CD4-positive, alpha-beta T cell (primary cell): ENCODE measurements at regions not wholly inside any gene's neighbourhood (a gene's known extent, or its start where the extent isn't known, plus 50 kb on each side); places are given as distances from the start of the nearest gene placed in this dataset.

ENCODE experiments used
- ATAC-seq: fragments of 200-7000 bp; cut with Tn5 transposase; one replicate; pipeline ENCODE4 v1.10.0; 2022; ENCODE audit warnings: mild to moderate bottlenecking; ENCODE audit not compliant: poor library complexity
- CTCF ChIA-PET: fragments of 350-600 bp; sonication (Branson Sonifier 250); formaldehyde crosslinking; loops from one replicate; lab custom pipeline; 2021; ENCODE audit warnings: antibody characterized with exemption, inconsistent platforms; lab: Charles Lee
- POLR2A ChIA-PET: fragments of 350-600 bp; sonication (Branson Sonifier 250); formaldehyde crosslinking; loops from one replicate; lab custom pipeline; 2021; ENCODE audit warnings: antibody characterized with exemption, inconsistent platforms; lab: Charles Lee
- DNase-seq, 14 experiments: peaks; one replicate each; pipeline ENCODE4 v3.0.0-alpha.2; 2013 to 2020; ENCODE audit warnings: mixed read lengths in 2 of 14
- H3K27ac ChIP-seq, 2 donors: one replicate each; pipeline versions ENCODE4 v1.5.1 to v1.7.0; 2013; ENCODE audit warnings: low read length in 2 of 2, low read depth in 1 of 2, mild to moderate bottlenecking in 1 of 2
- H3K27me3 ChIP-seq, 2 experiments: 1 replicate in 1 of 2; 2 replicates in 1 of 2; pipeline versions ENCODE4 v1.6.1 to v1.7.0; 2013; ENCODE audit warnings: low read length in 2 of 2, control low read depth in 1 of 2, mild to moderate bottlenecking in 1 of 2, moderate library complexity in 1 of 2; ENCODE audit not compliant: insufficient read depth in 2 of 2, control insufficient read depth in 1 of 2
- H3K36me3 ChIP-seq: one replicate; pipeline ENCODE4 v1.6.1; 2013; ENCODE audit warnings: low read length, control low read depth; ENCODE audit not compliant: insufficient read depth
- H3K4me1 ChIP-seq: one replicate; pipeline ENCODE4 v1.6.1; 2013; ENCODE audit warnings: low read length, control low read depth; ENCODE audit not compliant: insufficient read depth
- H3K4me3 ChIP-seq: one replicate; pipeline ENCODE4 v1.5.1; 2013; ENCODE audit warnings: mild to moderate bottlenecking, low read length, moderate library complexity
- H3K9me3 ChIP-seq, 2 experiments: 1 replicate in 1 of 2; 2 replicates in 1 of 2; pipeline versions ENCODE4 v1.6.1 to v1.7.0; 2013; ENCODE audit warnings: low read length in 2 of 2, mild to moderate bottlenecking in 2 of 2, control low read depth in 1 of 2, moderate library complexity in 1 of 2; ENCODE audit not compliant: control insufficient read depth in 1 of 2, insufficient read depth in 1 of 2
- H3K27ac Mint-ChIP-seq: one replicate; pipeline ENCODE4 v1.8.0; 2020; ENCODE audit warnings: mixed read lengths
- H3K27me3 Mint-ChIP-seq: one replicate; pipeline ENCODE4 v1.8.0; 2021; ENCODE audit warnings: mixed read lengths
- H3K36me3 Mint-ChIP-seq: one replicate; pipeline ENCODE4 v1.8.0; 2021; ENCODE audit warnings: low read depth, mixed read lengths
- H3K4me1 Mint-ChIP-seq: one replicate; pipeline ENCODE4 v1.8.0; 2021; ENCODE audit warnings: low read depth, mixed read lengths
- H3K4me3 Mint-ChIP-seq: one replicate; pipeline ENCODE4 v1.8.0; 2020; ENCODE audit warnings: mild to moderate bottlenecking, mixed read lengths
- H3K9me3 Mint-ChIP-seq: one replicate; pipeline ENCODE4 v1.8.0; 2020; ENCODE audit warnings: mixed read lengths
- CTCF ChIP-seq: fragments of 200-600 bp; IDR thresholded peaks from one replicate; pipeline ENCODE4 v1.8.0; 2022; ENCODE audit warnings: antibody characterized with exemption, mild to moderate bottlenecking
- intact Hi-C, 2 experiments: fragments of 100-400 bp; cut with DNase I in 1 of 2; cut with micrococcal nuclease in 1 of 2; formaldehyde crosslinking; loops; one replicate each; pipeline versions ENCODE4 v1.15.1 to v1.9.0; 2023 to 2025; cut with DNase I, micrococcal nuclease

- Histone ChIP-seq H3K4me3 (no peak overlapping the region), H3K9me3 (no peaks in the 10 kb centered on the region), H3K27ac (no peak overlapping the region), H3K27me3 (no peaks in the 10 kb centered on the region), H3K4me1 (no peaks in the 10 kb centered on the region), H3K36me3 (no peaks in the 10 kb centered on the region)
- no peaks in the 10 kb centered on the region for H3K9me3 Mint-ChIP-seq
- no peaks in the 10 kb centered on the region for H3K36me3 Mint-ChIP-seq
- H3K4me3 Mint-ChIP-seq, result no peak overlapping the region
- H3K27me3 Mint-ChIP-seq, result no peaks in the 10 kb centered on the region
- ChIA-PET CTCF (no interaction called here), POLR2A (no interaction called here)
- H3K4me1 Mint-ChIP-seq, result no peaks in the 10 kb centered on the region
- intact Hi-C loops, result no loop called here
- DNase-seq, result no peak
- no peak for TF ChIP-seq CTCF
- H3K27ac Mint-ChIP-seq, result no peak overlapping the region
- no peak for ATAC-seq
Observed at GRCh38 chr13:104008075-104008474, 941.9 kb upstream of the SLC10A2 start.

DNA sequence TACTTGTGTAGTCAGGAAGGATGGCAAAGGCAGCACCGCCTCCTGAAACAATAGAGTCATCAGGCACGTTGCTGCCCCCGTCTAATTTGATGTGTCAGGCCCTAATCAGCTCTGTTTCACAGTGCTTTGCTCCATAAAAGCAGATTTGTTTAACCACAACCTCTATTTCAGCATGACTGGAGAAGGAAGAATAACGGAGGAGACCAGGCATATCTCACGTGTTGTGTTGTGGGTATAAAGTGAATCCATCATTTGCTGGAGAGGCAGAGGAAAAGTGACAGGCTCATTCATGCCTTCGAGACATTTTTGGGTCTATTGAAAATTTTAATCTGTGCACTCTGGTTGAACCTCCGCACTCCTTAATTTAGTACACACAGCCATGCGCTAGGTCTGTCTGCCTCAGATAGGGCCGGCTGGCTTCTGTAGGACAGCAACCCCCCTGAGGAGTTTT lies 940.4 kb upstream of the SLC10A2 start:
- no peak overlapping the region for H3K4me3 ChIP-seq
- Mint-ChIP-seq H3K27me3 (no peaks in the 10 kb centered on the region), H3K4me1 (no peaks in the 10 kb centered on the region), H3K36me3 (no peaks in the 10 kb centered on the region), H3K27ac (no peak overlapping the region), H3K9me3 (no peaks in the 10 kb centered on the region), H3K4me3 (no peak overlapping the region)
- DNase-seq (no peak), ATAC-seq (no peak)
- POLR2A ChIA-PET, result no interaction called here
- no peaks in the 10 kb centered on the region for H3K36me3 ChIP-seq
- CTCF ChIA-PET, result no interaction called here
- H3K27me3 ChIP-seq, result no peaks in the 10 kb centered on the region
- intact Hi-C loops, result no loop called here
- no peaks in the 10 kb centered on the region for H3K9me3 ChIP-seq
- no peak overlapping the region for H3K27ac ChIP-seq
- H3K4me1 ChIP-seq, result no peaks in the 10 kb centered on the region
- no peak for TF ChIP-seq CTCF

DNA sequence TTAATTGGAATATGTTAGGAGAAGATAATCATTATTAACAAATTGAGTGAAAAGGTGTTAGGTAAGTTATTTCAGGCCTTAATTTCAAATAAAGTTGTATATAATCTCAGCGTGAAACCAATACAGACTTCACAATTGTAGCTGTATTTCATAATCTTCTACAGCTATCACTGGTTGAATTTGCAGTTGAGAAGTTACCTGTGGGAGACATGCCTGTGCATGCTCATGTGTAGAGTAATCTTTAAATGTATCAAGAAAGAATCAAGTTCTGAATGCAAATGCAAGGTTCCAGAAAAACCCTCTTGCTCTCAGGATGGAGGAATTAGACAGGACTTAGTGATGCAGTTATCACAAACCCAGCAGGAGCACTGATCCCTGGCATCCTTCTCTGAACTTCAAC lies 938.4 kb upstream of the SLC10A2 start:
- H3K4me1 ChIP-seq, result no peaks in the 10 kb centered on the region
- no peak for TF ChIP-seq CTCF
- H3K36me3 ChIP-seq, result no peaks in the 10 kb centered on the region
- H3K27me3 ChIP-seq, result no peaks in the 10 kb centered on the region
- H3K27me3 Mint-ChIP-seq, result no peaks in the 10 kb centered on the region
- H3K27ac ChIP-seq, result no peak overlapping the region
- H3K4me1 Mint-ChIP-seq, result no peaks in the 10 kb centered on the region
- intact Hi-C loops, result no loop called here
- no peak for DNase-seq
- no peak overlapping the region for H3K4me3 ChIP-seq
- H3K4me3 Mint-ChIP-seq, result no peak overlapping the region
- no peaks in the 10 kb centered on the region for H3K9me3 Mint-ChIP-seq
- POLR2A ChIA-PET, result no interaction called here
- ATAC-seq, result no peak
- H3K27ac Mint-ChIP-seq, result no peak overlapping the region
- H3K36me3 Mint-ChIP-seq, result no peaks in the 10 kb centered on the region
- CTCF ChIA-PET, result no interaction called here
- no peaks in the 10 kb centered on the region for H3K9me3 ChIP-seq
